ENCODE measurements at regions not wholly inside any gene's neighbourhood (a gene's known extent, or its start where the extent isn't known, plus 50 kb on each side); places are given as distances from the start of the nearest gene placed in this dataset.
"Not testable (repeated sequence)": the region's sequence is repeated elsewhere in the genome, so short reads cannot be mapped to it uniquely, and the experiment has no call there.

DNA sequence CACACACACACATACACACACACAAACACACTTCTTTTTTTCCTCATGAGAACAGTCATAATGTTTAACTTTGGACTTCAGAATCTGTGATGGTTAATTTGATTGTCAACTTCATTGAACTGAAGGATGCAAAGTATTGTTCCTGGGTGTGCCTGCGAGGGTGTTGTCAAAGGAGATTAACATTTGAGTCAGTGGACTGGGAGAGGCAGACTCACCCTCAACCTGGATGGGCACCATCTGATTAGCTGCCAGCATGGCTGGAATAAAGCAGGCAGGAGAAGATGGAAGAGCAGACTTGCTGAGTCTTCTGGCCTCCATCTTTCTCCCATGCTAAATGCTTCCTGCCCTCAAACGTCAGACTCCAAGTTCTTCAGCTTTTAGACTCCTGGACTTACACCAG lies 167.6 kb upstream of the CRBN start:
- TF ChIP-seq, protein P1, sequence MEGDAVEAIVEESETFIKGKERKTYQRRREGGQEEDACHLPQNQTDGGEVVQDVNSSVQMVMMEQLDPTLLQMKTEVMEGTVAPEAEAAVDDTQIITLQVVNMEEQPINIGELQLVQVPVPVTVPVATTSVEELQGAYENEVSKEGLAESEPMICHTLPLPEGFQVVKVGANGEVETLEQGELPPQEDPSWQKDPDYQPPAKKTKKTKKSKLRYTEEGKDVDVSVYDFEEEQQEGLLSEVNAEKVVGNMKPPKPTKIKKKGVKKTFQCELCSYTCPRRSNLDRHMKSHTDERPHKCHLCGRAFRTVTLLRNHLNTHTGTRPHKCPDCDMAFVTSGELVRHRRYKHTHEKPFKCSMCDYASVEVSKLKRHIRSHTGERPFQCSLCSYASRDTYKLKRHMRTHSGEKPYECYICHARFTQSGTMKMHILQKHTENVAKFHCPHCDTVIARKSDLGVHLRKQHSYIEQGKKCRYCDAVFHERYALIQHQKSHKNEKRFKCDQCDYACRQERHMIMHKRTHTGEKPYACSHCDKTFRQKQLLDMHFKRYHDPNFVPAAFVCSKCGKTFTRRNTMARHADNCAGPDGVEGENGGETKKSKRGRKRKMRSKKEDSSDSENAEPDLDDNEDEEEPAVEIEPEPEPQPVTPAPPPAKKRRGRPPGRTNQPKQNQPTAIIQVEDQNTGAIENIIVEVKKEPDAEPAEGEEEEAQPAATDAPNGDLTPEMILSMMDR (conservative IDR thresholded peaks at IDR 0.05): not testable (repeated sequence)
- TF ChIP-seq EZH2 (IDR thresholded peaks at IDR 0.05; ENCODE audit: low read depth): not testable (repeated sequence)

All from PC-9 (cell line).